HG02840 (cell line): ENCODE measurements at regions not wholly inside any gene's neighbourhood (a gene's known extent, or its start where the extent isn't known, plus 50 kb on each side); places are given as distances from the start of the nearest gene placed in this dataset.

Experiments used
- ATAC-seq: cut with Tn5 transposase; IDR thresholded peaks from one replicate; pipeline ENCODE4 v1.9.1; 2021; ENCODE audit warnings: mild to moderate bottlenecking, moderate library complexity, moderate number of reproducible peaks; ENCODE audit not compliant: unreplicated experiment, low FRiP score

GRCh38 chr6:119598883-119599282, 249.3 kb upstream of the MAN1A1 start:
- no peak for ATAC-seq

GRCh38 chr6:119594907-119595306, 245.3 kb upstream of the MAN1A1 start:
- ATAC-seq = no peak

- no peak for ATAC-seq
Measured at GRCh38 chr6:119591235-119591634, 241.7 kb upstream of the MAN1A1 start.

DNA sequence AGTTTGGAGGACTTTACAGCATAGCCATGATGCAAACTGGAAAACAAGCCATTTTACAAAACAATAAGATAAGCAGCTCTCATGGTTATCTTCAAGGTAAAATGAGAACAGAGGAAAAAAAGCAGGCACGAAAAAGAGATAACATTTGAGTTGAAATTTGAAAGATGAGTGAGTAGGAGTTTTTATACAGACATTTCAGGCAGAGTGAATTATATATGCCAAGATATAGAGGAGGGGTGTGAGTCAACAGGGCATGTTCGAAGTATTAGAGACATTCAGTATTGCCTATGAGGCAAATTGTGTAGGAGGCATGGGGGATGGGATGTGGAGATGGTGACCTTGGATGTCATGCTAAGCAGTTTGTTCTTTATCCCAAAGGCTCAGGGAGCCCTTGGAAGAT, 240.5 kb upstream of the MAN1A1 start:
- no peak for ATAC-seq

DNA sequence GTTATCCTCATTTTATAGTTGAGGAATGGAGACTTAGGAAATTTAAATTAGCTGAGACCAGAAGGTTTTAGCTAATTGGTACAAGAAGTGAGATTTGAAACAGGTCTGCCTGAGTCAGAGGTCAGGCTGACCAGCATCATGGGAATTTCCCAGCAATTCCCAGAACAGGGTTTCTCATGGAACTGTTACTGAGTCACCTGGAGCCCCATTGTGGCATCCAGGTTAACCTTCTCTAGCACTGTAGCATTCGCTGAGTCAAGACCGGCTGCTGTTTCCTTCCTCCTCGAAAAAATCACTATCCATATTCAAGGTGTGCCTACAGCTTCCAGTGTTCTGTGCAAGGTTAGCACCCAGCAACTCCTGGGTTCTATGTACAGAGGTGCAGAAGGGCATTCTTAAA, 238.0 kb upstream of the MAN1A1 start:
- ATAC-seq = no peak

- ATAC-seq = peak; percentile 82
Measured at GRCh38 chr6:119586250-119586882, 236.8 kb upstream of the MAN1A1 start.

DNA sequence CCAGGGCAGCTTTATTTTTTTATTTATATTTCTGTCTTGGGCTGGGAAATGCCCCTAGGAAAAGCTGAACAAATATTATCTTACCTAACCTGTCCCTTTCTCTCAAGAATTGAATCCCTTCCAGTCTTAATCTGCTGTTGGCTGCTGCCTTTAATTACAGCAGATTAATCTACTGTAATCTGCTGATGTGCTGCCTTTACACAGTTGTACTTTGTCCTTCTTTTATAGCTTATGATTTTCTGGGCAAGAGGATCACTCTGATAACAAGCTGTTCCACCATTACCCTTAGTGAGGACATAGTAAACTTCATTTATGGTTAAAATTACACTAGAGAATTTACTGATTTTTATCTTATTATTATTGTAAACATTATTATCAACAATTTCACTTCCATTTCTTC, 234.5 kb upstream of the MAN1A1 start:
- no peak for ATAC-seq

GRCh38 chr6:119581220-119581619, 231.7 kb upstream of the MAN1A1 start:
- no peak for ATAC-seq

- no peak for ATAC-seq
Measured at GRCh38 chr6:119575721-119576120, 226.2 kb upstream of the MAN1A1 start.

- ATAC-seq = no peak
Measured at GRCh38 chr6:119568580-119568979, 219.0 kb upstream of the MAN1A1 start.

DNA sequence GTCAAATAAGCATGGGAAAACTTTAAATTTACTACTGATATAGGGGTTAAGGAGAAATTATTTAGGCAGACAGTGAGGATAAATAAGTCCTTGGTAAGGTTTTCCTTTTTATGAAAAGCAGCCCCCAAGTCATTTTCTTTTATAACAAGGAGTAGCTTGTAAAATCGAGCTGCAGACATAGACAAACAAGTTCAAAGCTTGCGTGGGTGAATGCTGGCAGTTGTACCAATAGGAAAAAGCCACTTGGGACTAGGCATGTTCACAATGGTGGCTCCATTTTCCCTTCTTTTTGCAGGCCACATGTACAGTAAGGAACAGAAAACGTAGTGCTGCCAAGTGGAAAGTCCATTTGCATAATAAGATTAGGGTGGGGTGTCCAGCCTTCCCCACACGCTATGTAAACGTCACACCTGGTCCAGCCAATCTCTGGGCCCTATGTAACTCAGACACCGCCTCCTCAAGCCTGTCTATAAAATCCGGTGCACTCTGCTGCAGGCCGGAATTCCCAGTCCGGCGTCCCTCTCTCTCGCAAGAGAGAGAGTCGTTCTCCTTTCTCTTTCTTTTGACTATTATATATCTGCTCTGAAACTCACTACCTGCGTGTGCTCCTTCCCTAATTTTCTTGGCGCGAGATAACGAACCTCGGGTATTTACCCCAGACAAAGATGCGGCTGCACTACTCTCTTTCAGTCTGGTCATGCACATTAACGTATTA, 217.1 kb upstream of the MAN1A1 start:
- ATAC-seq = no peak

- ATAC-seq = no peak
Measured at GRCh38 chr6:119565893-119566292, 216.3 kb upstream of the MAN1A1 start.

DNA sequence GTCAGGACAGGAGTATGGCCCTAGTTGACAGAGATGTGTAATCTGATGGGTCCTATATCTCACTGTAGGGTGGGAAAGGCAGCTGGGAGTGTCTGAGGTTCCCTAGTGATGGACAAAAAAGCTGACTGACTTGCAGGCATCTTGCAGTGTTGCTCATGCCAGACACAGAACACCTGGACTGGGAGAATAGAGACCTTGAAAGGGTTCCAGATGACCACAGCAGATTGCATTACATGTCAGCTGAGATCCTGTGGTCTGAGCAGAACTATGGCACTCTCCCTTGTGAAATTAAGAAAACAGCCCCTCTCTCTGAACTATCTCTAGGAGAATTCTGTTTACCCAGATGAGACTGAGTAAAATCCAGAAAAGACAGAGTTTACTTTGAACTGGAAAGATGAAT, 212.6 kb upstream of the MAN1A1 start:
- no peak for ATAC-seq

DNA sequence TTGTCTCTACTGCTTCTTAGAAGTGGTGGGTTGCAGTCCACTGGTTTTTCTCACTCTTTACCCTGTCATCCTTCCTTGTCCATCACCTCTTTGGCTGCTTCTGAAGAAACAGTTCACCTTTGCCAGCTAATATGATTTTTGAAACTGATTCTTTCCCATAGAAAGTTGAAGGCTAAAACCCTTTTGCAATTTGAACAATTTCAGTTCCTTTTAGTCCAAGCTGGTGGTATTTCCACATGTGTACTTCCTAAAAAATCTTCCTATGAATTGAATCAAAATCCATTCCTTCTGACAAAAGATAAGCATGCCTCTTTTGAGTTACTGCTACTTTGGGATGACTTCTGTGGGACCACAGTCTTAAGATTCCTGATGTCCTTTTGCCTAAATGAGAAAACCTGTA, 210.0 kb upstream of the MAN1A1 start:
- ATAC-seq = no peak

DNA sequence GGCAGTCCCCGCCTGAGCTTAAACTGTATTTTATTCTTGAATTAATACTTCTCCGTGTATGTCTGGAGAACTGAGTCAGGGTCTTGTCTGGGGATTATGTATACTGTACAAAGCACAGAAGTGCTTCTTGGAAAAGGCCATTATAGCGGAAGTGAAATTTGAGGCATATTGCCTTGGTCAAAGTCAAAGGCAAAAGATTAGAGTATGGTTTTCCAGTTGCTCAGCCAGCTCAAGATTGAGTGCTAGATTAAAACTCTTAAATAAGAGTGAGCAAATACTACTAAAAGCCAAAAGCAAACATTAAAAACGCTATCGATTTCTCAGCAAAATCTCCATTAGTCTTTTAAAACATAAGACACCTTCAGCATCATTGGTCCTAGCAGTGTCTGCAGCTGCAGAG, 207.7 kb upstream of the MAN1A1 start:
- ATAC-seq = no peak

- no peak for ATAC-seq
Measured at GRCh38 chr6:119552021-119552420, 202.5 kb upstream of the MAN1A1 start.

GRCh38 chr6:119547024-119547423, 197.5 kb upstream of the MAN1A1 start:
- ATAC-seq = no peak

DNA sequence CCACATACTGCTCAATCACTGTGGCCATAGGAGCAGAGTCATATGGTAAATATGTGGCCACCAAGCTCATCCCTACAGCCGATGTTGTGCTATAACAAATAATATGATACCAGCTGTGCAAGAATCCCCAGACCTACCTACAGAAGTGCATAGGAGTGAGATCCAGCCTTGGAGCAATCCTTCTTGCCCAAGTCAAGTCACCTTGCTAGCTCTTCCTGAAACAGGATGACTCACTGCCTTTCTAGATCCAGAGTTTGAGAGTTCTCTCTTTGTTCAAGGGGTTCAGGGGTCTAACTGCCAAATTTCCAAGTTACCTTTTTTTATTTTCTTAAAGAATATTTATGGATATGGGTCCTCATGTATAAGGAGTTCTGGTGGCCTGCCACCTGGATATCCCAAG, 195.7 kb upstream of the MAN1A1 start:
- no peak for ATAC-seq

- no peak for ATAC-seq
Measured at GRCh38 chr6:119544325-119545175, 195.0 kb upstream of the MAN1A1 start.

DNA sequence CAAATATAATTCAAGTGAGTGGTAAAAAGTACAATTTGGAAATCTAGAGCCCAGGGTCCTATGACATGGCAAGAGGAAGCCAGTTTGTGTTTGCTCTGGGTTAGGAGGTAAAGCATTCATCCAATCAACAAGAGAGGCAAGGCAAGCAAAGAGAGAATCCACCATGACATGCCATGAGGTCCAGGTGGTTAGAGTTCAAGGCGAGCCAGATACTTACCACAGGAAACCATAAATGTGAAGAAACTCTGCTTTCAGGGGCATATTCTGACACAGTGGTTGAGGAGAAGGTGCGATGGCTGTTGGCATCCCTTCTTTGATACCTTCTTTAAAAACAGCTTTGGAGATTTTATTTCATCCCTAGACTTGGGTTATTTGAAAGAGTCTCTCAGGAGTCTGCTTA, 193.8 kb upstream of the MAN1A1 start:
- ATAC-seq = no peak

- ATAC-seq = no peak
Measured at GRCh38 chr6:119542037-119542436, 192.5 kb upstream of the MAN1A1 start.
